ENCODE measurements at regions not wholly inside any gene's neighbourhood (a gene's known extent, or its start where the extent isn't known, plus 50 kb on each side); places are given as distances from the start of the nearest gene placed in this dataset.
"Not testable (repeated sequence)": the region's sequence is repeated elsewhere in the genome, so short reads cannot be mapped to it uniquely, and the experiment has no call there.

DNA sequence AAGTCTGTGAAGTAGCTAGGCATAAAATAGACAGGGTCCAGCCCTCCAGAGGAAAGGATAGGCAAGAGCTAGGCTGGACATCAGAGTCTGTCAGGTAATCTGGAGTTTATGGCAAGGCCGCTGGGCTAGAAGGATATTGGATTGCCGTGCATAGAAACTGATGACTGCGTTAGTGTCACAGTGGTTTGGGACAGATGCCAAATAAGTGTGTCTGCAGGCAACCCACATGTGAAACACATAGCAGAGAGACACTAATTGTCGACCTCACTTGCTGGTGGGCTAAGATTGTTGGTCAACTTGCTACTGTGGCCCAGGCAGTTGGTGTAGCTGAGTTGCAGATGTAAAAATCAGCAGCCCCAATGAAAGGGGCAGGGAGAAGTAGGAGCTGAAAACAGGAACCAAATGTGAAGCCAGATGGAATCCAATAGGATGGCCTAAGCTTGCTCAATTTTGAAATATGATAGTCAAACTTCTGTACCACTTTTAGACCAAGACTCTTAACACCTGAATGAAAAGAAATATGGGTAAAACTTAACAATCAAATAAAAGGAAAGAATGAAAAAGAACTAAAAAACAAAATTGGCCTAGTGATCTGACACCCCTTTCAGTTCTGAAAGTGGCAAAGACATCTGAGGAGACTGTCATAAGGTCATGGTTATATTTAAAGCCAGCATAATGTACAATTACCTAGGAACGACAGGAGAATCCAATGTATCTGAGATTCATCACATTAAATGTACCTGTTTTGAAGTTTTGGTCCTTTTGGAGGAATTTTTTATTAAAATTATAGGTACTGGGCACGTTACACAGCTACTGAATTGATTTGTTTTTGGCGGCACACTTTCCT is 243.3 kb upstream of the ACTBL2 start:
- no peak for DNase-seq

DNA sequence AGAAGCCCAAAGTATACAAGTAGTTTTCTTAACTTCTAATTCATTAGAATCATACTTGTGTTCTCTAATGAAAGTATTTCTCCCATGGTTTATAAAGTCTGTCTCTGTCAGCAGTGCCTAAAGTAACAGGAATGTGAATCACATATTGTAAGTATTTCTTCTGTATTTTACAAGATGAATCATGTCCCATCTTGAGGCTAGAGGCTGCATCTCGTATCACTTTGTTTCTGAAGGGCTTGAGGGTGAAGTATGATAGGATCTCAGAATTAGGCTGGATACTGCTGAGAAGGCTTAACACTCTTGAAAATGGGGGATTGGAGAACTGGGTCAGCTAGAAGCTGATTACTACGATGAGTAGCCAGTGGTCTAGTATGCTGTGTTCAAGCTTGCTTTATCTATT is 242.2 kb upstream of the ACTBL2 start:
- DNase-seq, result no peak

DNA sequence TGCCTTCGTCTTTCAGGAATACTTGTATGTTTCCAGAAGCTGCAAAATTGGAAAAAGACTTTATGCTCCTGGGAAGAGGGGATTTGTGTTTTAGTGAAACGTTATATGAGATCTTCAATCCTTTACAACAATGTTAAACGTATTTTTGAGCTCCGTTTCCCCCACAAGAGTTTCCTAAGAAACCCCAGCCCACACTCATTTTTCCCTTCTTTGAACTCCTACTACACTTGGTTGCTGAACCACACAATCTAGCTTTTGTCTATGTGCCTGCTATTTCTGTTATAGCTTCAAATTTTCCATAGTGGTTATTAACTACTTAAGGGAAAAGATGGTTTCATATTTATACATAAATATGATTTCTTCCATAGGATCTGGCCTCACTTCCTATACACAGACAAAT is 238.6 kb upstream of the ACTBL2 start:
- DNase-seq, result no peak

DNA sequence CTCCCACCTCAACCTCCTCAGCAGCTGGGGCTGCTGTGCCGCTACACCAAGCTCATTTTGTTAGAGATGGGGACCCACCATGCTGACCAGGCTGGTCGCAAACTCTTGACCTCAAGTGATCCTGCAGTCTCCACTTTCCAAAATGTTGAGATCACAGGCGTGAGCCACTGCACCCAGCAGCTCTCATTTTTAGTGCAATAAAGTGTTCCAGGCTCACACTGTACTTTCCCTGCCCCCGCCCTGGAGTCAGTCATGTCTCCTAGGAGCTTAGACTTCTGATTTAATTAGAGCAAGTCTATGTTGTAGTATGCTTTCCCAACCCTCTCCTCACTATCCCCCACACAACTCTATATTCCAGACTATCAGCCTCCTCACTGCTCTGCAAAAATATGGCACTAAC is 238.0 kb upstream of the ACTBL2 start:
- no peak for DNase-seq

DNA sequence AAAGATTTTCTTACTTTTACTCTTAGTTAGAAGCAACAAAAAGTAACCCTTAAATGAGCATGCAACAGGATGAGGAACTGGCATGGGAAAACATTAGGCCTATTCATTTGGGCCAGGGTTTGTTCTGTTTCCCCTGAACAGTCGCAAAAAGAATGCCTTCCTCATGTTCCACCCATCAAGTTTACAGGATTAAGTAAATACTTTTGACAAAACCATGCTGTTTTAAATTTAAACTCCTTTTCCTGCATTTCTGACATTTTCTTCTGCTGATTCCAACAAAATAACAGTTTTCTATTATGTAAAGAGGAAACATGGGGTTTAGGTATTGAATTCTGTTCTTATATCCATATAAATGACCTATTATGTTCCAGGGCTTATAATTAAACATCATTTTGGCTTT is 236.6 kb upstream of the ACTBL2 start:
- no peak for DNase-seq

DNA sequence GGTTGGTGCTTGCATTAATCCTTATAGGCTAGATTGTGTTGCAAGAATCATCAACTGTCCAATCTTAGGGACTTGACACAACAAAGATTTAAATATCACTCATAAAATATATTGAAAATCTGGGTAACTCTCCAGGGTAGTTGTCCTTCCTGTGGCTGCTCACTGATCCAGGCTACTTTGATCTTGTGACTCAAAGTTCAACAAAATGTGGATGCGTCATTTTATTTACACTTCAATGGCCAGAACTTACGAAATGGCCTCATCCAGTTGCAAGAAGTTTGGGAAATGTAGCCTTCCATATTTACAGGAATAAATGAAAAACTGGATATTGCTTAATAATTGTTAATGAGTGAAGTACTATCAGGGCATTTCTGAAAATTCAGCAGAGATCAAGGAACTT is 235.5 kb upstream of the ACTBL2 start:
- no peak for DNase-seq

DNA sequence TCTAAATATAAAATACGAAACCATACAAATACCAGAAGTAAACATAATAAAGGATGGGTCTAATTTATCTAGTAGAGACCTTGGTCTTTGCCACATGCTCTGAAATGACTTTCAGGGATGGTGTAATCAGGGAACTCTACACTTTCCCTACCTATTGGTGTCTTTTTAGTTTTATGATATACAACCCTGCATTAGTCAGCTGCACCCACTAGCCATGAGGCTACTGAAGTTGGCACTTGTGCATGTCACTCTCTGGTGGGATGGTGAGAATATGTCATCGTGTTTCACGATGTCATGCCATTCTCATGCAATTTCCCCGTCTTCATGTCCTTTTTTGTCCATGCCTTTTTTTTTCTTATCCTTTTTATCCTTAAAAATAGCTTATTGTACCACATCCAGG is 234.9 kb upstream of the ACTBL2 start:
- no peak for DNase-seq

DNA sequence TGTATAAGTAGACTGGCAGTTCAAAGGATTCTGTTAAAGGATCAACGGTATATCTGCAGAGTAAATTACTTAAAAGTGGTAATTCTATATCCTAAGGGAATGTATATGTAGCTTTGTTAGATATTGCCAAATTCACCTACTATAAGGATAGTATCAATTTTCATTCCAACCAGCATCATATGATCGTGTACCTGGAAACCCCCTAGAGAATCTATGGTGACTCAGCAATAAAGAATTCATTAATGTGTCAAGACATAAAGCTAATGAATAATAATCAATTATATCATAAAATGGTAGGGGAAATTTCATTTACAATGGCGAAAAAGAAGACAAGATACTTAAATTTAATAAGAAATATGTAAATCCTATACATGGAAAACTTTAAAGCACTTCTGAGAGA is 234.1 kb upstream of the ACTBL2 start:
- no peak for DNase-seq

DNA sequence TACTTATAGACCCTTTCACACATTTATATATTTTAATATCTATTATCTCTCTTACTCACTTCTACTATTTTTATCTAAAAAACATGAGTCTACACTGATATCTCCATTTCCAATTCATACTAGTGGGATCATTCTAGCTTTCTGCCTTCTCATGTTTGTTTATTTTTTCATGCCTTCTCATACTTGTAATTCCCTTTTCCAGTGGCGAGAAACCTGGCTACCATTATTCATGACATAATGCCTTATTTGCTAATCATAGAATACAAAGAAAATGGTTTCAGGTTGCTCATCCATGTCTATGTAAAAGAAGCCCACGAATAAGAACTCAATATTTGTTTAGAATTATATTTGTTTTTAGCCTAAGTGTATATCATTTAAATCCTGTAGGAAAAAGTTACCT is 232.7 kb upstream of the ACTBL2 start:
- no peak for DNase-seq

DNA sequence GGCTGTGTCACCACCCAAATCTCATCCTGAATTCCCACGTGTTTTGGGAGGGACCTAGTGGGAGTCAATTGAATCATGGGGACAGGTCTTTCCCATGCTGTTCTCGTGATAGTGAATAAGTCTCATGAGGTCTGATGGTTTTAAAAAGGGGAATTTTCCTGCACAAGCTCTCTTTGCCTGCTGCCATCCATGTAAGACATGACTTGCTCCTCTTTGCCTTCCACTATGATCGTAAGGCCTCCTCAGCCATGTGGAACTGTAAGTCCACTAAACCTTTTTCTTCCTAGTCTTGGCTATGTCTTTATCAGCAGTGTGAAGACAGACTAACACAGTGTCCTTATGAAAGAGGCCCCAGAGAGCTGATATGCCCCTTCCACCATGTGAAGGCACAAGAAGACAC is 230.9 kb upstream of the ACTBL2 start:
- not testable (repeated sequence) for DNase-seq

DNA sequence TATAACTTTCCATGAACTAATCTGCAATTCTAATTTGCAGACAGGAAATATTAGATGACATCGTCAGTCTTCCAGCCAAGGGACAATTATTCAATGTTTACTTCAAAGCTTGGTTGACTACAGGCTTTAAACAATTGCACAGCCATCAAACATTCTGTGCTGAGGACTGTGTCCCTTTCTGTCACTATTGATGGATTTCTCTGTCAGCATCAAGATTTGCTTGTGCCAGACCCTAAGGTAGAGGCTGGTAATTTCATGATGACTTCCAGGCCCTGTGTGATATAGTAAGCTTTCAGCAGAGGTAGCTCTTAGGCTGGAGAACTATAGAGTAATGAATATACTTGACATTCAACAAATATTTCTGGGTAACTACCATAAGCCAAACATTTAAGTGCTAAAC is 229.3 kb upstream of the ACTBL2 start:
- DNase-seq, result no peak

DNA sequence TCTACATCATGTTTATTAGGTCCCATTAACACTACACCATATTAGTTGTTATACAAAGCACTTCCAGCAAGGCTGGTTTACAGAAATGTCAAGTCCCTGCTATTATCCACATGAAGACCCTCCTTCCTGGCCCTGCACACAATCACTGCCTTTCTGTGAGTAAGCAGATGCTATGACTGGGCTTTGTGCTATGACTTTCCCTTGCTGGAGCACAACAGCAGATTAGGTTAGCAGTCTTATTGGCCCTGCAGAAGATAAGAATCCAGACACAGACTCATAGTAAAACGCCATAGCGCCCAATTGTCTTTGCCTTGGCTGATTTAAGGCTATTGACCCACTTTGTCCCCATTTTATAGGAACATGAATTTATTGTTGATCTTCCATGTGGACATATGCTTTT is 228.9 kb upstream of the ACTBL2 start:
- DNase-seq, result no peak

DNA sequence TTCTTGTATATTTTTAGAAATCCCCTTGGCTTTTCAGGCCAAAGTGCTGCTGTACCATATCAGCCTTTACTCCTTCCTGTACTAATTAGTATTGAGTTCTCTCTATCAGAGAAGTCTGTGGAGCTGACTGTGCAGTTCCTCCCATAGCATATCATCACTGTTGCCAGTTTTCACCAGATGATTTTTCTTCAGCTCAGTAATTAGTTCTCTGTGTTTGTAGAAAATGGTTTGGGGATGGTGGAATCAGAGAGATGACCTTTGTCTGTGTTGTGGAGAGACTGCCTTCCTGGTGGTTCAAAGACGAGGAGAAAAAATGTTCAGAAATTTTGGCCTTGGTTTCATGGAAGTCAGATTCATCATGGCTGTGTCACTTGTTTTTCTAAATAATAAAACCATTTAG is 227.5 kb upstream of the ACTBL2 start:
- no peak for DNase-seq

DNA sequence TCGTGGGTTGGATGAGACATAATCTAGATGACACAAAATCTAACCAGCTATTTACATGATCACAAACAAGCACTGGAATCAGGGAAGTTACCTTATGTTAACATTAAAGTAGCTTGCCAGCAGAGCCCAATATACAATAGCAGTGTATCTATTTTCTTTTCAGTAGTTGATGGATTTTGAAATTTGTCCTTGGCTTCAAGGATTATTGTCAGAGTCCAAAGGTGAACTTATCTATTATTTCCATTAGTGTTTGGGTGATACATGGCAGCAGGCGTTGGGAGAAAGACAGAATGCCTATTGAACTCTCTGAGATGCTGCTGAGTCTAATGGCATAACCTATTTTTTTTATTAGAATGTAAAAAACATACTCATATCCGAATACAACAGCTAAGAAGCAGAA is 223.2 kb upstream of the ACTBL2 start:
- DNase-seq, result no peak

DNA sequence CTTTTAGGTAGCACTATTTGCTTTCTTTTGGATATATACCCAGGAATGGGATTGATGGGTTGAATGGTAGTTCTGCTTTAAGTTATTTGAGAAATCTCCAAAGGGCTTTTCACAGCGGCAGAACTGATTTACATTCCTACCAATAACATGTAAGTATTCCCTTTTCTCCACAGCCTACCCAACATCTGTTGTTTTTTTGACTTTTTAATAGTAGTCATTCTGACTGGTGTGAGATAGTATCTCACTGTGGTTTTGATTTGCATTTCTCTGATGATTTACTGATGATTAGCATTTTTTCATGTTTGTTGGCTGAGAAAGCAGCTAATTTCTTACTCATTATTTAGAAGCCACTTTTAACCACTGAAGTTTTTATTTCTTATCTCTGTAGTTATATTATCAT is 221.1 kb upstream of the ACTBL2 start:
- no peak for DNase-seq

DNA sequence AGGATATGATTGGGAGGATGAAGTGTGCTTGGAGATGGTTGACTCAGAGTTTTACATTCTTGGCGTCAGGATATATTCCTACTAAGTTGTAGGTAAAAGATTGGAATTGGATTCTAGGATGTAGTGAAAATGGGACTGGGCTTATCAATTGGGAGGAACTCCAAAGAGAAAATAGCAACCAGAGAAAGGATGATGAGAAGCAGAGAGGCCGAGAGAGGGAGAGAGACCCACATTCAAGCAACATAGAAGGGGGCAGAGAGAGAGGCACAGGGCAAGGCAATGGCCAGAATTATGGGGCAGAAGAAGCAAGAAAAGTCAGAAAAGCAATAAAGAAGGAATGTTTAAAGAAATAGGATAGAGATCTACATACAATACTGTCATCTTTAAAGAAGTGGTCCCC is 217.9 kb upstream of the ACTBL2 start:
- DNase-seq, result no peak

DNA sequence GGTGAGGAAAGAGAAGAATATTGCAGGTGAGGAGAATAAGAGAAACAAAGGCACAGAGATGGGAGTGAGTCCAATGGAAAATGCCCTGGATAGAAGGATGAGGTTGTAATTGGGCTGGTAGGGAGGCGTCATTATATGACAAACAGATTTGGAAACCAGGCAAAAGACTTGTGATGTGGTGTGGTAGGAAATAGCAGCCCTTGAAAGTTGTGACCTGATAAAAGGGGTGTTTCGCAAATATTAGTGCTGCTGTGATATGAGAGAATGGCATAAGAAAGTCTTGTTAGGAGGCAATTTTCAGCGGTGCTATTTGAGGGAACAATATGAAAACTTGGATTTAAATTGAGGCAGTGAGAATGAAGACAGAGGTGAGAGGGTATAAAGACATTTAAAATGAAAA is 217.5 kb upstream of the ACTBL2 start:
- DNase-seq, result no peak

DNA sequence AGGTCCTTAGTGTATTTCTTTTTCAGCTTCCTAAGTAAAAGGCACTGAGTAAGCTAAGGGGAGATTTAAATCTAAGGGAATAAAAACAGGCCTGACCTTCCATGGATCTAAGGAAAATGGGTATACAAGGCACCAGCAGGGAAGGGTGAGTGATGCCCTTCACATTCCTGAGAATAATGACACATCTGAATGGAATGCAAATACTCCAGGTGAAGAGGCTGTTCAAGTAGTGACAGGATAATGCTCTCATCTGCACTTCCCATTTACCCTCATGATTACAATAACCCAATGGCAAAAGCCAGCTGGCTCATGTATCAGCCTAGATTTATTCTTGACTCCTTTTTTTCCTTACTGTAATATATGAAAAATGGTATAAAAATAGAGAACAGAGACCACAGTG is 216.2 kb upstream of the ACTBL2 start:
- no peak for DNase-seq

DNA sequence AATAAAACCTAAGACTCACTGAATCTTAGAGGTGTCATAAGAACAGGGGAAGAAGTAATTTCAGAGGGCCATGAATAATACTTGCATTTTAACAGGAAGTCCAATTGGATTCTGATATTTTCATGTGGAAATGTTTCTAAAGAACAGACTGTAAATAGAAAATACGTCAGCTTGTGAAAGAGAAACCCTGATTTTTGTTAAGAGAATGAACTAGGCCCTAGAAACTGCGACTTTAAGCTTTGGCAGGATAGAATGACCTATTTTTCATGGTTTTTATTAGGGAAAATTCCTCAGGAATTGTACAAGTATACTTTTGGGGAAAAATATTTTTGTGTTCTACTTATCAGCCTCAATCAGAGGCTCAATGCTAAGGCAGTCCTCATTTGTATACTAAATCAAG is 215.5 kb upstream of the ACTBL2 start:
- no peak for DNase-seq

DNA sequence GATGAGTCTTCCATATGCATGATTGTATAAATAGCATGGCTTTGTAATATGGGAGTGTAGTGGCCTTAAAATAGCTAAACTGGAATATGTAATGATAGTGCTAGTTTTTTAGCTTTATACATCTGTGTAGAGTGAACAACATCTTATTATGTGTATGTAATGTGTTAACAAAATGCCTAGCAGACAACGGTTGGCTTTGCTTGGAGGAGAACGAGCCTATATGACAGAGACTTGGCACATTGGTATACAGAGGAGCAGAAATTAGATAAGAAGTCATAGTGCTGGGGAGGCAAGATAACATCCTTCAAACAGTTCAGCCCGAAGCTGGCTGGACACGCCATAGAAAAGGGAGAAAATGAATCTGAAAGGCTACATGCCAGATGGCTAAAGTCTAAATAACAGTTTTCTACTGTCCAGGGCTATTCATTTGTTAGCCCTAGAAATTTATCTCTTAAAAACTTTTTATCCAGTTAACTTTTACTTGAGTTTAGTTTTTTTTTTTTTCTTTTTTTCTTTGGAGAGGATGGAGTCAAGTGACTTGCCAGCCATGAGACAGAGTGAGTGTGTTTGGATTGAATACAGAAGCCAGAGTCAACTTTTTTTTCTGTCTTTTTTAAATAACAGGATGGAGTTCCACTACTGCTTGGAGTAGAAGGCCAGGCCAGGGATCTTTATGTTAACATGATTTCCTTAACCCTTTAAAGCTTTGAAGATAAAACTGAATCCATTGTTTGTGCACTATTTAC is 214.4 kb upstream of the ACTBL2 start:
- no peak for DNase-seq

DNA sequence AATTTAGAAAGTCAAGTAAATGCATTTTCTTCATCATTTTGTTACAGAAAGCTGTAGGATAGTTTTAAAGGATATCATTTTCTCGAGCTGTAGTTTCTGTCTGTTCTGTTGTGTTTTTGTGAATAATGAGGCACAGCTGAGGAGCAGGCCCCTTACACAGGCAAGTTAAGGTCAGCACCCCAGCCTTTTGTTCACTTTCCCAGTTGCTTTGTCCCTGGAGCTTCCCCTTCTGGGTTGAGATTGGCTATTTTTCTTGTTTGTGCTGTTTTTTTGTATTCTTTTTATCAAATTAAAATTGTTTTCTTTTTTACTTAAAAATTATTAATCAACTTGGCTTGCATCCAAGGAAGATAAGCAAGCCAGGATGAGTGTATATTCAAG is 213.8 kb upstream of the ACTBL2 start:
- DNase-seq, result no peak

DNA sequence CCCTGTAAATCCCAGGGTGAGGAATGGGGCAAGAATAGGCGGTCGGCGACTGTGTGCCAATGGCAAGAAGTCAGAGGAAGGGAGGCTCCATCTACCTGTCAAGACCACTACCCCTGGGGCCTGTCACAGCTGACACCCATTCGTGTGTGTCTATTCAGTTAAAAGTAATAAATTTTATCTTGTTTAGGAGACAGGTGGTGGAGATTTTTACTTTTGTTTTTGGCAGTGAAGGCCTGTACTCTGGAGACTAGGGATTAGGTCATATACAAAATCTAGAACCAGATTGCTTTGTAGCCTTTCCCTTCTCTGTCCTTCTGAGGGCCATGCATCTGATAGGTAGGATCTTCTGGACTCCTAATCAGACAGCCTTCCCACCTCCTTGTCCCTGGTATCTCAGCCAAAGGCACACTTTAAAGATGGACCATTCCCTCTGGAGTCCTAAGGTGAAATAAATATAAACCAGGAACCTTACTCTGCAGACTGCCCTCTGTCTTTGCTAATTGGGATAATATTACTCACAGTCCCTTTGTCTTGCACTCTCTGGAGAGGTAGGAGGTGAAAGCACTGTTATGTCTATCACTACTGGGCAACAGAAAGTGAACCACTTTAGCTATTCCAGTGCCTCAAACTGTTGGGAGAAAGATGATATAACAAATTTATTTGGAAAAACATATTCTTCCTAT is 213.2 kb upstream of the ACTBL2 start:
- DNase-seq, result no peak

DNA sequence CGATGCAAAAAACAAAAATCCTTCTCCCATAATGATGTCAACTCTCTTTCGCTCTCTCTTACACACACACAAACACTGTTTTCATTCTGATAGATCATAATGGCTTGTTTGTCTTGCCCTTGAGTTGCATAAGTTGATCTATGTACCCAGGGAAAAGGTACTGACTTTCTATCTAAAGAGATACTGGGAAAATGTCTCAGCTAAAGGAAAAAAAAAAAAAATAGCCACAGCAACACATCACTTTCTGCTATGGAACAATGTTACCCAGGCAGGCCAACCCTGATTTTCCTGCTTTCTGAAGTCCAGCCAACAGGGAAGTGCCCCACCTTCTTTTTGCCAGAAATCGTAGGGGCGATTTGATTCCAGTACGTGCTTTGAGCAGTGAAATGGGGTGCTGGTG is 212.6 kb upstream of the ACTBL2 start:
- no peak for DNase-seq
